ENCODE measurements at regions not wholly inside any gene's neighbourhood (a gene's known extent, or its start where the extent isn't known, plus 50 kb on each side); places are given as distances from the start of the nearest gene placed in this dataset.
A peak's percentile ranks its signal among the peaks of the same experiment; 100 is the strongest.

DNA sequence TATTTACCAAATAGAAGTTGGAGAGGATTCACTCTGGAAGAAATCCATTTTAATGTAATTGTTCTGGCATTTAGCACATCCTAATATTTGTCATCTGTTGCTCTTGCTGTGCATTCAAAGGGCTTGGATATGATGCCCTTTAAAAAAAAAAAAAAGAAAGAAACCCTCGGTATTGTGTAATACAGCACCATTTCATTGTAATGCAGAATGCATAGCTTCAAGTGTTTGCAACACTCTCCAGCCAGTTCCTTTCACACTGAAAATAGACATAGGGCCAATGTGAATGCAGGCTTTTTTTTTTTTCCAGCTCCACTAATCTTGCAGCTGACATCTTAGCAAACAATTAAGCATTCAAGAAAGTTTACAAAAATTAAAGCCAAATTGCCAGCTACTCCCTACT lies 197.4 kb upstream of the POU3F2 start:
- DNase-seq (ENCODE audit: low spot score): no peak

DNA sequence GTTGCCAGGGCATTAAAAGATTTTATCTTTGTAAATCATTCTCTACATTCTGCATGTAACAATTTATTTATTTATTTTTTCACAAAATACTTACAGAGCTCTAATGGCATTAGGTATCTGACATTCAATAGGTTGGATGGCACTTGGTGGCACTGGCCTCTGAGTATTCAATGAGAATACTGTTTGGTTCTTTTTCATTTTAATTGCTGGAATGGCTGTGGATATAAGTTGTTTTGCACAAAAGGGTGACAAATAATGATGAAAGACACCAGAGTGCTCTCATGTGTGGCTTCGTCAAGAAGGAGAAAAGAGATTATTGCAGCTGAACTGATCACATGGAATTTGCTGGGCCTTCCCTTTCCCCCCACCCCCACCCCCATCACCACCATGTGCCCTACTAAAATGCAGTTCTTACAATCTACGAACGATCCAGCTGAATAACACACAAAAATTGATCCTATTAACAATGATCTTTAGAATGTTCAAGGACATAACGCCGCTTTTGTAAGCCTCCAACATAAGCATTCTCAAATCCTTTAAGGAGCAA lies 195.2 kb upstream of the POU3F2 start:
- no peak for DNase-seq (ENCODE audit: low spot score)

DNA sequence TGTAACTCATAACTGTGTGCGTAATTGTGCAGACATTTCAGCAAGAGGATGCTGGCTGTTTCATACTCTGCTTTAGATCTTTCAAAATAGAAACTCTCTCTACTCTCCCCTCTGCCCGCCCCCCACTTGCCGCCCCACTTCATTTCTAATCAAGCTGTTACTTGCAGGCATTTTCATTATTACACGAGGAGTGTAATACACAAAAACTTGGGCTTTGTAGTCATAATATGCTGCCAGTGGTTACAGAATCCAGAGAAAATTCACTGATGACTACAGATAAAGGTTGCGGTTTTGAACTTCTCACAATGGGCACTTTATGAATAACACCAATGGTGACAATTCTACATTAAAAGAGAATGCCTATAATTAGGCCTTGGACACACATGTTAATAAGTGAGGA lies 194.0 kb upstream of the POU3F2 start:
- peak; percentile 21 for DNase-seq (ENCODE audit: low spot score)

DNA sequence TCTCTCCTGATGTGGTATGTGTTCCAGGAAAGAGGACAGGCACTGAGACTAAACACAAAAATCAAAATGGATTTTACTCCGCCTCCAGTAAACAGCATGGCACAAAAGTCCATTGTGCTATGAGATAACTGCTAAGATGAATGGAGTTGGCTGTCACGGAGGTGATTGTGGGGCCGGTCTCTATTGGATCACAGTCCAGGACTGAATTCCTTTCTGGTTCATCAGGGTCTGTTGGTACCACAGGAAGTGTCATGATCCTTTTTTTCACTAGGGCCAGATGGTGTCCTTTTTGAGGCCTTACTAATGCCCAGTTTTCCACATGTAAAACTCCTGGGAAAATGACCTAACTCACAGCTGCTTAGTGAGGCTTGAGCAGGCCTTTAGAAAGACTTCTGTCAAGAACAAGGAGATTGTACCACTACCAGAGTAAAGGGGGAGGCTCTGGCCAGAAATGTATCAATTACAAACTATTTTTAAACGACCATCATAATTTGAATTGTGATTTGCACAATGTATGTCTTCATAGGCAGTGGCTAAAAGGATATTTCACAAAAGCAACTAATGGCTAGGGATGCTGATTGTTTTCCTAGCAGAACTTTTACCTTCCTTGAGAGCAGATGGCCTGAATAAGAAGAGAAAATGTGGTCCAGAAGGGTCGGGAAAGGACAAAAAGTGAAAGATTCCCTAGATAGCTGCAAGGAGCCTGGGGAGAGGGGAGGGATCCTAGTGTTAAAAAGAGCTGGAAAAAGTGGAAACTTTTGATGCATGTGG lies 192.2 kb upstream of the POU3F2 start:
- peak; percentile 94 for DNase-seq (ENCODE audit: low spot score)

DNA sequence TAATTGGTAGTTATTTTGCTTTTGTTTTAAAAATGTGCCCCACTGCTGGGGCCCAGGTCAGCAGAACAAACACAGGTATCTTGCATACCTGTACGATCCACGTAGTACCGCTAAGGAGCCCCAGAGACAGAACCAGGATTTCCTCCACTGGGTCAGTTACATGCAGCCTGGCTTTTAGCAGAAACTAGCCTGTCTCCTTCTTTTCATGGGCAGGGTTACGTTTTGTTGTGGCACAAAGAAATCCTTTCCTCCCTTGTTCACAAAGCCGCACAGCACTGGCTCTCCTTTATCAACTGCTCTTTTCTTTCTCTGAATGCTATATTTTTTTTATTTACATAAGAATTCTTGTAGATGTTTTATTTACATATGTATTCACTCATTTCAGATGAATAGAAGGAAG lies 190.3 kb upstream of the POU3F2 start:
- no peak for DNase-seq (ENCODE audit: low spot score)

DNA sequence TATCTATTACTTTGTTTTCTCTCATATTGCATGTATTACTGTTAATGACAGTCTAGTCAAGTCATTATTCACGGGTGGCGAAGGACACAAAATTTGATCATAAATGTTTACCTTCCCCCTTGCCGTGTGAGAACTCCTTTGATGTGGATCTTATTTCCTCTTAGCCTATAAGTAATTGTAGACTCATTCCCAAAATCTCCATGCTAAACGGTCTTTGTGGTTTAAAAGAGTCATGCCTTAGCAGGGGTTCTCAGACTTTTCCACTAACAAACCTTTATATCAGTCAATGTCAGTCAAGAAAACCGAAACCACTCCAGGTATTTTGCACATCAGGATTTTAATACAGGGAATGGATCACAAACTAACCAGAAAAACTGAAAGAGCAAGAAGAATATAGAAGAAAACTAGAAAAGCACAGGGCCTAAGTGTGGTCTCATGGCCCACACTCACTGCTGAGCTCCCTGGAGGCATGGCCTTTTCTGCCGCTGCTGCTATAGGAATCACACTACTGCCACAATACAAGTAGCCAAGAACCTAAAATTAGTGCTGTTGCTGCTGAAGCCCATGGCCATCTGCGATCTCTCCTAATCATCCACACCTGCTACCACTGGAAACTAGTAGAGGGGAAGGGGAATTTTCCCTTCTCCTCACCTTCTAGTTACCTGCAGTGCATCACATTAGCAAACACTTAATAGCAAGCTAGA lies 186.0 kb upstream of the POU3F2 start:
- peak; percentile 90 for DNase-seq (ENCODE audit: low spot score)

DNA sequence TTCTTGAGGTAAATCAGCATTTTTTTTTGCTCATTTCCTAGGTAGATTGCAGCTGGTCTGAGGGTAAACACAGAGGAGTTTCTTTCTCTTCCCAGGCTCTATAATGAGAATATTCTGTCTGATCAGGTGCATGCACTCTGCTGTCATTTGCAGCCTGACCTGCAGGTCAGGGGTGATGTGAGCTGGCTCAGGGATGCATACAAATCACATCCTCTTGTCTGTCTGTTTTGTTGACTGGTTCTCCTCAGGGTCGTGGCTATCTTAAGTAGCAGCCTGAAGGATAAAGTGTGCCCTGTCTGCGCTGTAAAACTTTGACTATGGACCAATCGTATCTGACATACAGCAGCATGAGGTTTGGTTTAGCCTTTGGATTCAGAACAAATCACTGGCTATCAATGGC lies 183.4 kb upstream of the POU3F2 start:
- DNase-seq (ENCODE audit: low spot score): no peak

DNA sequence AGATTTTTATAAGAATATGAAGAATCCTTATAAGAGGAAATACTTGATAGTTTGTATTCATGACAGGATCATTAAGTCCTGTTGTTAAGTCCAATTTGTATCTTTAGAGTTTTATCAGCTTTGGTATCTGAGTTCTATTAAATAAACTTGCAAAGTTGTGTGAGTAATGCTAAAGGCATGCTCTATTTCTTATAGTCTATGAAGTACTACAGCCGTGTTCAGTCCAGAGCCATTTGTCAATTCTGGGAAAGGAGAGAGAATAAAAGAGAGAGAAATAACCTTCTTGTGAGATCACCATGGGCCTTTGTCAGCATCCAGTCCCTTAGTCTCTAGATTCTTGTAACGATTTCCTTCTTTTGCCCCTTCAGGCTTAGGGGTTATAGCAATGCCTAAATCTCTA lies 181.2 kb upstream of the POU3F2 start:
- DNase-seq (ENCODE audit: low spot score): no peak

DNA sequence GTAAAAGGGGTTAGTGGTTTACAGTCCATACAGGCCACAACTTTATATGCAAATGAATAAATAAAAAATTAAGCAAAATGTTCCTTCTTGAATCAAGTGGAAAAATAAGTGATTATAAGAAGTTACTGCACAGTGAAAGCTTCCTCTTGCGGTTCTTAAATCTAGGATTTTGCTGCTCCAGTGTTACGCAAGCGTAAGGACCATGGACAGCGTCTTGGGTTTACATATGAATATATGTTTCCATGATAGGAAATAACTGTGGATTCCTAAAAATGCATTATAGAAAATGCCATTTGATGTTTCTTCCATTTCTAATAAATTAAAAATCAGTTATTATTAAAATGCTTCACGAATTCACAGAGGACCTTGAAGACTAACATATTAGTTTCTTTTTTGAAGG lies 176.6 kb upstream of the POU3F2 start:
- no peak for DNase-seq (ENCODE audit: low spot score)

DNA sequence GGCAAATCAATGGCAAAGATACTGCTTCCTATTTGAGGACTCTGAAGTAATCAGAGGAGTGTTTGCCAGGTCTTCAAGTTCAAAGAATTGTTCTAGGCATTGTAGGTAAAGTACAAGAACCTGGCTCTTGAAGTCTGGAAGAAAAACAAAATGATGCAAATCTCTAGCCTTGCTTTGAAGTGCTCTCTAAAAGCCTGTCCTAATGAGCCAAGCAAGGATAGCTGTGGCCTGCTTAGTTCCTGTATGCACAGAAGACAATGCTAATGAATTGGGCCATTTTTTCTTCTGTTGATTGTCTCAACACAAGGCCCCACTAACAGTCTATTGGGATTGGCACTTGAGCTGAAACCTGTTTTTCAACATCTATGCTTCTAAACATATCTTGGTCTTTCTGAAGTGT lies 165.0 kb upstream of the POU3F2 start:
- no peak for DNase-seq (ENCODE audit: low spot score)

DNA sequence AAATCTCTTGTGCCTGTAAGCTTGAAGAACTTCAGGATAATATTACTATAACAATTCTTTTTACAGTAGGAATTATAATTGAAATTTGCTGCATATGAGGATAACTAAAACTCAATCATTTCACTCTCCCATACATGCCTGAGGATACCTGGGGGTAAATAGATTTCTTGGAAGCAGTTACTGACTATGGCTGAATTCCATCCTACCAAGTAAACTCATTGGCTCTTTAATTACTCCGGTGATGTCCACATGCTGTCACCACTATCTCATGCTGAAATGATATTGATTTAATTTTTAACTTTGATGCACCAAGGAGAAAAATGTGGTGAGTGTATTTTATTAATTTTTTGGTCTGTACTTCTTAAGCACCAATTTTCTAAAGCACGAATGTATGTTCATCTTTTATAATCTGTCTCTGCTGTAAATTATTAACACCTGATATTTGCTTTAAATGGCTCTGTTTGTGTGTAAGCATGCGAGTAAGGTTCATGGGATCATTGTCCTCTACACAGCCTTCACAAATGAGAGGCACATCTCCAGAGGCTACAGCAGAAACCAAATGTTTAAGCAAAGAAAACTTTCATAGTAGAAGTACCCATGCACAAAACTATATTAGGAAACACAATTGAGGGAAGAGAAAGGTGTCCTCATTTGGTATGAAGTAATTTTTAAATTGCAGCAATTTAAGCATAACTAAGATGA lies 164.2 kb upstream of the POU3F2 start:
- DNase-seq (ENCODE audit: low spot score): no peak

DNA sequence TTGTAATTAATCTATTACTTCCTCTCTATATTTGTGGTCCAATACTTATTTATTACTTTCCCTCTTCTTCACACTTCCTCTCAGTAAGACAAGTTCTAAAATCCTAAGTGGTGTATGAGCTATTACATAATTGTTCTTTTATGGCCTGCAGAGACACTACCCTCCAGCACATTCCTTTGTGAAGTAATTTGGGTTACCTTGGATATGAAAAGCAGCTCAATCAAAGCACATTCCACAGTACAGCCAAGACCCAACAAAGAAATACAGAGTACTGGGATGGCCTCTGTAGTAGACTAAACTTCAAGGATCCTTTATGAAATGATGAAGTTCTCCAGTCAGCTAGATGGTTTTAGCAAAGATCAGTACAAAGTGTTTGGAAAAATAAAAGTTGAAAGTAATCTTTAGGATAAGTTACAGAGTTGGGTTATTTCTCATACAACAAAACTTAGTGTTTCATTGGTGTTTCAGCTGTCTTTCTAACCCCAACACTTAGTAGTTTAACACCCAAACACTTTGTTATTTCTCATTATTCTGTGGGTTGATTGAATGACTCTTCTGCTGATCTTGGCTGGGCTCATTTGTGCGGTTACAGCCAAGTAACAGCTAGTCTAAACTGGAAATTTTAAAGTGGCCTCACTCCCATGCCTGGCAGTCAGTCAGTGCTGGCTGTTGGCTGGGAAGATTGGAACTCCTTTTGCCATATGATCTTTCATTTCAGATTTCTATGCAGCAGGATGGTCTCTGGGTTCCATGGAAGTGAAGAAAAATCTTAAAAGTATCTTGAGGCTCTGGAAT lies 161.5 kb upstream of the POU3F2 start:
- no peak for DNase-seq (ENCODE audit: low spot score)

DNA sequence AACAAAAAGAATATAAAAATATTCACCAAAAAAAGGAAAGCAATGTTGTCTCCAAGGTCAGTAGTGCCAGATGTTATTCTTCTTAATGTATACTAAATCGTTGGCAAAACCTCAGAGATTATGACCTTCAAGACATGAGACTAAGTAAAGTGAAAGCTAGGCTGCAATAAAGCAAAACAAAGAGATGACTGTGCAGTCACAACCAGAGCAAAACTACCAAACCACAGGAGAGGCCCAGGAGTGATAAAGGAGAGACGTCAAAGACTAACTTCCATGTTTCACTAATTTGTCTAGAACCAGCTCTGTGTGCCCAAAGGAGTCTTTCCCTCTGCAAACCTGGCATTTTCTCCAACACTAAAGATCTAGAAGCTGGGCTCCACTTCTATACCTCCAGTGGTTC lies 155.9 kb upstream of the POU3F2 start:
- no peak for DNase-seq (ENCODE audit: low spot score)

DNA sequence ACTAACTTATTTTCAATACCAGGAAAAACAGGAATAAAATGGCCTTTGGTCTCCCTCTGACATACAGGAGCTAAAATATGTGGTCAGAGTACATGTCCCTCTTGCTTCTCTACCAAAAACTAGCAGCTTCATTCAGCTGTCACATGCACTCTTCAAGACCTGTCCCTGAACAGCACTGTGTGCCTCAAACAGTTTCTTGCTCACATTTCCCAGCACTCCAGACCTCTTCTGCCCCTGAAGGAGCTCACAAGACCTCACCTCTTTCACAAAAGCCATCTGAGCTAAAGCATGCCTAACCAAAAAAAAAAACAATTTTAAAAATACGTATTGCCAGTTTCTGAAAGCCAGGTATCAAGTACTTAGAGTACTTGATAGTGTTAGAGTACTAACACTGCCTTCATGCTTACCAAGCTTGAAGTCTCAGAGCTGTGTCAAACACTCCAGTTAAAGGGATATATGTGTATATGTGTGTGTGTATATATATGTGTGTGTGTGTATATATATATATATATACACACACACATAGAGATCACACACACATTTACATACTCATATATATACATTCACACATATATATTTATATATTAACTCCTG lies 148.3 kb upstream of the POU3F2 start:
- DNase-seq (ENCODE audit: low spot score): no peak

DNA sequence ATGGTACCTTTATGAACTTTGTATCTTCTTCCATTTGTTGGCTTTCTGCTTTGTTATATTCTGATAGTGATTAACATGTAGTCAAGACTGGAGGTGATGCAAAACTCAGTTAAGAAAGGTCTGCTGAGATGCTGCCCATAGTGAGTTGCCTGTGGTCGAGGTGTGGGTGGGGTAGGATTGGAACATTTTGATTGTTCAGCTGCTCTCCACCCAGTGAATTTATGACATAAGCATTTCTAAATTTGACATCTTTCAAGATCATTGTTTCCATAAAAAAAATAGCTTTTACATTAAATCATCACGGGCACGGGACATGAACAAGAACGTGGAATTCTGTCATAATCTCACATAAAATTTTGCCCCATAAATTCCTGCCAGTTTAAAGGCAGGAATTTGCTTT lies 146.6 kb upstream of the POU3F2 start:
- no peak for DNase-seq (ENCODE audit: low spot score)

DNA sequence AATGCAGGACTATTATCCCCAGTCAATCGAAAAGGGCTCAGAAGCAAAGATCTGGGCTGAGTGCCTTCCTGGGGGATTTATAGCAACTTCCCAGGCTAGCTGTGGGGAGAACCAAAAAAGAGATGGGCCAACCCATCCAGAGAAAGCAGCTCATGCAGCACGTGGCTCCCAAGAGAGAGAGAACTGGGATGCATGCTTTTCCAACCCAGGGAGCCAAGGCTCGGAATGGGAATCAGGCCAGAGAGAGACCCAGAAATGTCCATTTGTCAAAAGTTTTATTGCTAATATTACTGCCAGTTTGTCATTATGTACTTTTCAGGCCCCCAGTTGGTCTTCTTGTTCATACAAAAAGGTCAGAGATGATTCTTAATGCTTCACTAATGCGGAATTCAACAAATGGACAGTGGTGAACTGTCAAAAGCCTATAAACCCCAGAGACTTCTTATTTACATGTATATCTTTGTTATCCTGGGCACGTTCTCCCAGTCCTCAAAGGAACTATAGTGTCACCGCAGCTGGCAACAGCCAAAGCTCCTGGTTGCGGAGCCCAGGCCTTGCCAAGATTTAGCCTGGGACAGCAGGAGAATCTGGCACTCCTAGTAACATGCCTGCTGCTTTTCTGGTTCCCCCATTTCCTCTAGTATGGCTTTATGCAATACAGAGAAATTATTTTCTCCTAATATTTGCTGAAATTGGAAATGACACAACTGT lies 139.1 kb upstream of the POU3F2 start:
- DNase-seq (ENCODE audit: low spot score): no peak

DNA sequence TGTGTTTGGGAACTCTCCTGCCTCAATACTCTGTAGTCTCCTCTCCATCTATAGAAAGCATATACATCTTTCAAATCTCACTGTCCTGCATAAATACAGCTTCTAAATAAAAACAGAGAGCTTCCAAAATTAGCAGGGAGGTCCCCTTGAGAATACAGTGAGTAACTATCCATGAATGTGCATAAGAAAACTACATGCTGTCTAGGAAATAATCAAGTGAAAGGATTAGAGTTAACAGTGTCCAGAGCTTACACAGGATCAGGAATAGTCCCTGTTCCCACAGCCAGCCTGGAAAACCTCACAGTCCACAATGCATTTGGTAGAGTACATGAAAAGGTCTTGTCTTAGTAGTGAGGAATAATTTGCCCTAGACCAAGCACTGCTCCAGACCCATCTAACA lies 123.0 kb upstream of the POU3F2 start:
- no peak for DNase-seq (ENCODE audit: low spot score)

DNA sequence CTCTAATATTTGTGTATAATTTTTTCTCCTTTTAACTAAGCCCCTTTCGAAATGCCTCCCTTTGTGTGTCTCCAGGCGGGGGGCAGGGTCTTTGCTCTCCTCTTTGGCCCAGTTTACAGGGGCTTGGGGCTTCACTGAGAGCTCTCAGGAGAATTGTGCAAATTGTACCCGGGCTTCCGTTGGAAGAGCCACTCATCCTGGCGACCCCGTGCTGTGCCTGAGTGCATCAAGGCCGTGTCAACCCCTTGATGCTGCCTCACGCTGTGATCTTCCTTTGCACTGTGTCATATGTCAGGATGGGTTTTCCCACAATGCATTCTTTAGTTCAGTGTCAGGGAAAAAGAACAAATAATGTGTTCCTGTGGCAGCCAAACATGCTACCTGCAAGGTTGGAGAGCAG lies 118.0 kb upstream of the POU3F2 start:
- DNase-seq (ENCODE audit: low spot score): peak; percentile 0

DNA sequence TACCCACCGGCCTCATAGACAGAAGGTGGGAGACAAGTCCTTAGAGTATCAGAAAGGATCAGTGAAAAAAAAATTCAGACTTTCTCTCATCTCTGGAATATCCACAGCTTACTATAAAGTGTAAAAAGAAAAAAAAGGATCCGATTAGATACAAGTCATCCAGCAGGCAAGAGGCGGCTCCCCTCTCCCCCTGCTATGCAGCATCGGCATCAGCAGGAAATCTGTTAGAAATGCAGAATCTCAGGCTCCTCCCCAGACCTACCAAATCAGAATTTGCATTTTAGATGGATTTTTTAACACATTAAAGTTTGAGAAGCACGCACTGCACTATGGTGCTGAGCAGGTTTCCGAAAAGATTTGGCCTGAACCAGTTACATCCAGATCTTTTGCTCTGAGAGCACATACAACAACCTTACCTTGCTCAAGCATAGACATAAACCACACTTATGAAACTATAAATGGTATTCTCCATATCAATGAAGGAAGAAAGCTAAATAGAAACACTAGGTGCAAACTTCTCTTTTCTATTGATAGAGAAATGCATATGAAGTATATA lies 117.0 kb upstream of the POU3F2 start:
- DNase-seq (ENCODE audit: low spot score): no peak

DNA sequence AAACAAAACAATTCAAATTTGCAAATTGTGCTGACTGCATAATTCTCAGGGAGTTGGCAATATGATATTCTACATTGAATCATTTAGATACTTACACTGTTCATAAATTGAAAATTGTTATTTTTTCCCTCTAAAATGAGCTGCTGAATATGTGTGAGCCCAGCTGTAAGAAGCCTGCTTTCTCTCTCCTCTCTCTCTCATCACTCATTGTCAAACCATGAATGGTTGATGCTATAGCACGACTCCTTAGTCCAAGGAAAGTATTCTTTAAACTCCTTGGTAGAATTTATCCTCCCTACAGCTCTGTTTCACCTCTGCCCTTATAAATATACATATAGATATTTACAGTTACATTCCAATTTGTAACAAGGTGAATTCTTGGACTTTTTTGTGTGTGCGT lies 116.4 kb upstream of the POU3F2 start:
- no peak for DNase-seq (ENCODE audit: low spot score)

DNA sequence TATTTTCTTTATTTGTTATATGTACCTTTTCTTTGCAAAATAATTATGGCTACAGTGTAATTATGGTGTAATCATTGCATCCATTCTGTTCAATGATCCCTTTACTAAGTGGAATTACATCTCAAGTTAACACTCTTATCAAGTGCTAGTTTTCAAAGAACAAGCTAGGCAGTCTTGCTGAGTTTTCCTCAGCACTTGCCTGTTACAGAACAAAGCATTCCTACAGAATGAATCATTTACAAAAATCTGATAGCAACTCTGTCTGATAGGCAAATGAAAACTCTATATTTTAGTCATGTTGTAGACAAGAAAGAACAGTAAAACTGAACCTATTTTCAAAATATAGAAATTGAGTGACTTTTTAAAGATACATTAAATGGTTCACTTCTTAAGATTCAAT lies 109.8 kb upstream of the POU3F2 start:
- DNase-seq (ENCODE audit: low spot score): peak; percentile 25
